Caco-2 (cell line): ENCODE measurements at regions not wholly inside any gene's neighbourhood (a gene's known extent, or its start where the extent isn't known, plus 50 kb on each side); places are given as distances from the start of the nearest gene placed in this dataset.

Source experiments
- BruUV-seq: library from RNA; stranded (reverse); fragments of 400-500 nt; replicated peaks from 2 replicates; lab custom pipeline; 2021; lab: Mats Ljungman, UMichigan
- CTCF ChIA-PET: fragments of 300-600 bp; sonication (Branson Sonifier 250); formaldehyde crosslinking; loops from one replicate; lab custom pipeline; 2022; ENCODE audit warnings: antibody characterized with exemption; lab: Charles Lee
- POLR2A ChIA-PET: fragments of 300-600 bp; sonication (Branson Sonifier 250); formaldehyde crosslinking; loops from one replicate; lab custom pipeline; 2022; ENCODE audit warnings: antibody characterized with exemption; lab: Charles Lee
- DNase-seq, 2 experiments: peaks; one replicate each; pipeline versions ENCODE4 v3.0.0 to v3.0.0-alpha.2; 2020 to 2022
- H3K27me3 ChIP-seq: replicated peaks from 2 replicates; pipeline ENCODE4 v1.6.0; 2011; ENCODE audit warnings: low read length; ENCODE audit not compliant: control insufficient read depth, insufficient read depth
- H3K36me3 ChIP-seq: 2 replicates; pipeline ENCODE4 v1.5.1; 2011; ENCODE audit warnings: low read length; ENCODE audit not compliant: control insufficient read depth, insufficient read depth
- H3K4me1 ChIP-seq: fragments of 250-450 bp; sonication (Bioruptor Pico); 2 replicates; pipeline ENCODE4 v1.5.1; 2020; ENCODE audit warnings: mild to moderate bottlenecking
- H3K4me3 ChIP-seq: 2 replicates; pipeline ENCODE4 v1.5.1; 2011; ENCODE audit warnings: low read depth, mild to moderate bottlenecking, control low read depth, low read length
- H3K9me3 ChIP-seq: fragments of 250-450 bp; sonication (Bioruptor Pico); 2 replicates; pipeline ENCODE4 v1.5.1; 2020; ENCODE audit warnings: mild to moderate bottlenecking, moderate library complexity
- H3K27ac Mint-ChIP-seq: one replicate; pipeline ENCODE4 v1.8.0; 2022; ENCODE audit warnings: mixed read lengths; ENCODE audit not compliant: unreplicated experiment
- H3K27me3 Mint-ChIP-seq: one replicate; pipeline ENCODE4 v1.8.0; 2022; ENCODE audit warnings: mixed read lengths; ENCODE audit not compliant: insufficient read depth, unreplicated experiment
- H3K36me3 Mint-ChIP-seq: one replicate; pipeline ENCODE4 v1.8.0; 2022; ENCODE audit warnings: mild to moderate bottlenecking, mixed read lengths; ENCODE audit not compliant: insufficient read depth, unreplicated experiment
- H3K4me1 Mint-ChIP-seq: one replicate; pipeline ENCODE4 v1.8.0; 2022; ENCODE audit warnings: low read depth, mixed read lengths; ENCODE audit not compliant: unreplicated experiment
- H3K4me3 Mint-ChIP-seq: one replicate; pipeline ENCODE4 v1.8.0; 2022; ENCODE audit warnings: mild to moderate bottlenecking, moderate library complexity, mixed read lengths; ENCODE audit not compliant: unreplicated experiment
- H3K9me3 Mint-ChIP-seq: one replicate; pipeline ENCODE4 v1.8.0; 2022; ENCODE audit warnings: mixed read lengths; ENCODE audit not compliant: unreplicated experiment
- intact Hi-C: fragments of 100-400 bp; cut with micrococcal nuclease; formaldehyde crosslinking; loops from one replicate; pipeline ENCODE4 v1.10.0; 2022; ENCODE audit not compliant: unreplicated experiment
- TF ChIP-seq, protein P1 (sequence below), 2 experiments: fragments of 200-600 bp in 1 of 2; IDR thresholded peaks; 1 replicate in 1 of 2; 2 replicates in 1 of 2; pipeline versions ENCODE4 v1.5.1 to v1.8.0; 2011 to 2022; ENCODE audit warnings: antibody characterized with exemption in 1 of 2, control low read depth in 1 of 2, inconsistent platforms in 1 of 2, low read depth in 1 of 2, low read length in 1 of 2, mild to moderate bottlenecking in 1 of 2, moderate library complexity in 1 of 2; ENCODE audit not compliant: insufficient read depth in 1 of 2, severe bottlenecking in 1 of 2, unreplicated experiment in 1 of 2

DNA sequence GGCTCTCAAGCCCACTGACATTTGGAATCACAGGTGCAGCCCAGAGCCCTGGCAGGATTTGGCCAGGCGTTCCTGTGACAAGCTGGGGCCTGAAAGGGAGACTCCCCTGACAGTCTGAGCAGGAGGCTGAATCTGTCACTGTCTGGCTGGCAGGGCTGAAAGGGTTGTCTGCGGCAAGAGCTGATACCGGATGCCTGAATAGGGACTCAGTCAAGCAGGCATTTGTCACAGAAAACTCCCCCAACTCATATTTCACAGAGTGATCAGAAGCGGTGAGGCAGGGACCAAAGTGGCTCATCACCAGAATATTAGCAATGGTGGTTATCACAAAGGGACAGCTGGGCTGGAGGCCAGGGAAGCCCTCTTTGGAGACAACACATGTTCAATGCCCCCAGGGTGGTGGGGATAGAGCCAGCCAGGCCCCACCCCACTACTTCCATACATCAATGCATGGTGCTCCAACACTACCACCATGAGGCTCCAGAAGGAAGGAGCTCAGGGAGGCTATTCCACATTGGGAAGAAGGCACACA is 295.5 kb downstream of the DTWD2 start:
- Mint-ChIP-seq H3K9me3 (no peaks in the 10 kb centered on the region), H3K4me3 (no peak overlapping the region), H3K4me1 (no peaks in the 10 kb centered on the region), H3K27ac (no peak overlapping the region), H3K27me3 (peaks cover 5% of the 10 kb centered on the region), H3K36me3 (no peaks in the 10 kb centered on the region)
- Histone ChIP-seq H3K4me1 (no peaks in the 10 kb centered on the region), H3K36me3 (no peaks in the 10 kb centered on the region), H3K9me3 (no peaks in the 10 kb centered on the region), H3K4me3 (no peak overlapping the region), H3K27me3 (no peaks in the 10 kb centered on the region)
- DNase-seq: no peak
- intact Hi-C loops: no loop called here
- ChIA-PET POLR2A (no interaction called here), CTCF (no interaction called here)
- no TSS peak for BruUV-seq
- TF ChIP-seq, protein P1, sequence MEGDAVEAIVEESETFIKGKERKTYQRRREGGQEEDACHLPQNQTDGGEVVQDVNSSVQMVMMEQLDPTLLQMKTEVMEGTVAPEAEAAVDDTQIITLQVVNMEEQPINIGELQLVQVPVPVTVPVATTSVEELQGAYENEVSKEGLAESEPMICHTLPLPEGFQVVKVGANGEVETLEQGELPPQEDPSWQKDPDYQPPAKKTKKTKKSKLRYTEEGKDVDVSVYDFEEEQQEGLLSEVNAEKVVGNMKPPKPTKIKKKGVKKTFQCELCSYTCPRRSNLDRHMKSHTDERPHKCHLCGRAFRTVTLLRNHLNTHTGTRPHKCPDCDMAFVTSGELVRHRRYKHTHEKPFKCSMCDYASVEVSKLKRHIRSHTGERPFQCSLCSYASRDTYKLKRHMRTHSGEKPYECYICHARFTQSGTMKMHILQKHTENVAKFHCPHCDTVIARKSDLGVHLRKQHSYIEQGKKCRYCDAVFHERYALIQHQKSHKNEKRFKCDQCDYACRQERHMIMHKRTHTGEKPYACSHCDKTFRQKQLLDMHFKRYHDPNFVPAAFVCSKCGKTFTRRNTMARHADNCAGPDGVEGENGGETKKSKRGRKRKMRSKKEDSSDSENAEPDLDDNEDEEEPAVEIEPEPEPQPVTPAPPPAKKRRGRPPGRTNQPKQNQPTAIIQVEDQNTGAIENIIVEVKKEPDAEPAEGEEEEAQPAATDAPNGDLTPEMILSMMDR (IDR thresholded peaks at IDR 0.05; ENCODE audit: insufficient read depth in 1 of 2, low read depth in 1 of 2, low read length in 1 of 2, severe bottlenecking in 1 of 2, unreplicated experiment in 1 of 2): no peak

DNA sequence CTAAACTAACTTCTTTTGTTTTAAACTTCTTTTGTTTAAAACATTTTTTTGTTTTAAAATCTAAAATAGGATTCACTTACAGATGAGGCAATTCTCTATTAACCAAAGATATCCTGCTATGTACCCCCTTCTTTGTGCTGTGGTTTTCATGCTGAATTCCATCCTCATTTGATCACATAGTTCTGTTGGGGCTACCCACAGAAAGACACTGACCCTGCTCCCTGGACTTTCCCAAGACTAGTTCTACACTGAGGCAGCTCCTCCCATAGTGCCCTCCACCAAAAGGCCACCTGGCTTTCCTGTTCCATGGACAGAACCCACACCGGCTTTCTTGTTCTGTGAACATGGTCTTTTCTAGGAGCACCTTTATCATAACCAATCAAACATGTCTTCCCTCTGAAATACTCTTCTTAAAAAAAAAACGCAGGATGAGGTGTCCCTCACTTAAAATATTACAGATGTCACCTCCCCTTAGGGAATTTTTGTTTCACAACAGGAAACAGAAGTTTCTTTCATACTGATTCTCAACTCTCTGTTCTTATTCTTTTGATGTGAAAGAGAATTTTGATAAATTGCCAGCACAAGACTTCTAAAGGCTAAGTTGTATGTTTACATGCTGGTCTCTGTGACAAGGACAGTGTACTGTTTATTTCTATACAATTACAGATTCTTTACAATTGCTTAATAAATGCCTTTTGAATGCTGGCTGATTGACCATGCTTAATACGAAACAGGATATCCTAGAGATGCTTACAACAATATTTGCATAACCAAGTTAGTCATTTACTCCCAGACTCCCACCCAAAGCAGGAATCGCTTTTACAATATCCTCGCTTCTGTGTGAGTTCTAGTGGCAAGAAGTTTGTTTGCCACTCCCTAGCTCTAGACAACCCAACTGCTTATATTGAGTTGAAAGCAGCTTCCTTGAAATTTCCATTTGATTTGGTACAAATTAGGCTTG is 300.4 kb downstream of the DTWD2 start:
- Mint-ChIP-seq H3K4me3 (no peak overlapping the region), H3K36me3 (no peaks in the 10 kb centered on the region), H3K27ac (no peak overlapping the region), H3K9me3 (no peaks in the 10 kb centered on the region), H3K4me1 (no peaks in the 10 kb centered on the region), H3K27me3 (peaks cover 6% of the 10 kb centered on the region)
- TF ChIP-seq, protein P1 (IDR thresholded peaks at IDR 0.05; ENCODE audit: insufficient read depth in 1 of 2, low read depth in 1 of 2, low read length in 1 of 2, severe bottlenecking in 1 of 2, unreplicated experiment in 1 of 2): no peak
- H3K4me3 ChIP-seq: no peak overlapping the region
- intact Hi-C loops: no loop called here
- DNase-seq: no peak
- ChIA-PET CTCF (no interaction called here), POLR2A (no interaction called here)
- no peaks in the 10 kb centered on the region for H3K36me3 ChIP-seq
- no peaks in the 10 kb centered on the region for H3K9me3 ChIP-seq
- H3K4me1 ChIP-seq: no peaks in the 10 kb centered on the region
- BruUV-seq: no TSS peak
- H3K27me3 ChIP-seq: no peaks in the 10 kb centered on the region

DNA sequence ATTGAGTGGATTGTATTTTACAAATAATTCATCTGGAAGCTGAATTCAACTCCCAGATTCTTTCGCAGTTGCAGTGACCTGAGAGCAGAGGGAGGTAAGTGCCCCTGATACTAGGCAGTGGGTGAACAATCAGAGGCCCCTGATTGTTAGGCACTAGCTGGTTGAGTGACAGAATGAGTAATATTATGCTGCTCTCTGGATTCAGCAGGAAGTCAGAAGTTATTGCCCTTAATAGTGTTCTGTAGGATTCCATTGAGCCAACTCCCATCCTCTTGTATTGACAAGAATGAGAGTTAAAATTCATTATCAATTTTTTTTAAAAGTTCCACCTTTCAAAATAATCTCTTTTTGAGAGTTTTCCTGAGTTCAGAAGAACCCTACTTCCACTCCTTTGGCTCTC is 301.2 kb downstream of the DTWD2 start:
- intact Hi-C loops: no loop called here

More for the DNA sequence above, 301.2 kb downstream of the DTWD2 start:
- H3K4me1 ChIP-seq: no peaks in the 10 kb centered on the region
- H3K4me3 ChIP-seq: no peak overlapping the region
- Mint-ChIP-seq H3K9me3 (no peaks in the 10 kb centered on the region), H3K27me3 (peaks cover 6% of the 10 kb centered on the region), H3K4me1 (no peaks in the 10 kb centered on the region), H3K27ac (no peak overlapping the region), H3K4me3 (no peak overlapping the region), H3K36me3 (no peaks in the 10 kb centered on the region)
- no peaks in the 10 kb centered on the region for H3K36me3 ChIP-seq
- no peak for DNase-seq
- TF ChIP-seq, protein P1 (IDR thresholded peaks at IDR 0.05; ENCODE audit: insufficient read depth in 1 of 2, low read depth in 1 of 2, low read length in 1 of 2, severe bottlenecking in 1 of 2, unreplicated experiment in 1 of 2): no peak
- no peaks in the 10 kb centered on the region for H3K9me3 ChIP-seq
- BruUV-seq: no TSS peak
- no peaks in the 10 kb centered on the region for H3K27me3 ChIP-seq
- ChIA-PET CTCF (no interaction called here), POLR2A (no interaction called here)
